Vagina (tissue), 2 donors: ENCODE measurements at regions not wholly inside any gene's neighbourhood (a gene's known extent, or its start where the extent isn't known, plus 50 kb on each side); places are given as distances from the start of the nearest gene placed in this dataset.

Experiments used
- POLR2A ChIP-seq, 2 donors: fragments of 450-650 bp; IDR thresholded peaks; one replicate each; pipeline ENCODE4 v1.6.1; 2017; ENCODE audit warnings: antibody characterized with exemption in 2 of 2, mild to moderate bottlenecking in 2 of 2, moderate library complexity in 2 of 2
- TF ChIP-seq, protein P1 (sequence below), 3 experiments: fragments of 450-650 bp in 2 of 3; fragments of 200-600 bp in 1 of 3; sonication (generic) in 1 of 3; IDR thresholded peaks; one replicate each; pipeline ENCODE4 v1.5.1; 2017 to 2019; ENCODE audit warnings: antibody characterized with exemption in 3 of 3, mild to moderate bottlenecking in 2 of 3, moderate library complexity in 2 of 3

DNA sequence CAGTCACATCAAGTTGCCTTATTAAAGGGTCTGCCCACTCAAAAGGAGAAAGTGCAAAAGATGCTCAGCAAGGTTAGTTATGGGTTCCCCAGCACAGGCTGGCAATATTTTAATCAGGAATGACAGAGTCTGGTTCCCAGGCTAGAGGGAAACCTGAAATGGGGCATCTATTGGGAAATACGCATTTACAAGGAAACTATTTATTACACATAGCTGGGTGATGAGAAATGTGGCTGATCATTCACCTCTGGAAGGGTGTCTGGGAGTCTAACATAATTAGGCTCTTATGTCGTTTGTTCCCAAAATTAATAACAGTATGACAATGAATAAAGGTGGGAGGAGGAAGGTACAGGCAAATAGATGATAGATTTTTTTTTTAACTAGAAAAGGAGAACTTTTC, 314.7 kb downstream of the ENC1 start:
- no peak for TF ChIP-seq POLR2A (IDR thresholded peaks at IDR 0.05)
- TF ChIP-seq, protein P1, sequence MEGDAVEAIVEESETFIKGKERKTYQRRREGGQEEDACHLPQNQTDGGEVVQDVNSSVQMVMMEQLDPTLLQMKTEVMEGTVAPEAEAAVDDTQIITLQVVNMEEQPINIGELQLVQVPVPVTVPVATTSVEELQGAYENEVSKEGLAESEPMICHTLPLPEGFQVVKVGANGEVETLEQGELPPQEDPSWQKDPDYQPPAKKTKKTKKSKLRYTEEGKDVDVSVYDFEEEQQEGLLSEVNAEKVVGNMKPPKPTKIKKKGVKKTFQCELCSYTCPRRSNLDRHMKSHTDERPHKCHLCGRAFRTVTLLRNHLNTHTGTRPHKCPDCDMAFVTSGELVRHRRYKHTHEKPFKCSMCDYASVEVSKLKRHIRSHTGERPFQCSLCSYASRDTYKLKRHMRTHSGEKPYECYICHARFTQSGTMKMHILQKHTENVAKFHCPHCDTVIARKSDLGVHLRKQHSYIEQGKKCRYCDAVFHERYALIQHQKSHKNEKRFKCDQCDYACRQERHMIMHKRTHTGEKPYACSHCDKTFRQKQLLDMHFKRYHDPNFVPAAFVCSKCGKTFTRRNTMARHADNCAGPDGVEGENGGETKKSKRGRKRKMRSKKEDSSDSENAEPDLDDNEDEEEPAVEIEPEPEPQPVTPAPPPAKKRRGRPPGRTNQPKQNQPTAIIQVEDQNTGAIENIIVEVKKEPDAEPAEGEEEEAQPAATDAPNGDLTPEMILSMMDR (IDR thresholded peaks at IDR 0.05): no peak
